Ishikawa (cell line): ENCODE measurements at regions not wholly inside any gene's neighbourhood (a gene's known extent, or its start where the extent isn't known, plus 50 kb on each side); places are given as distances from the start of the nearest gene placed in this dataset.

Experiments used
- CEBPB ChIP-seq: IDR thresholded peaks from 2 replicates; pipeline ENCODE4 v1.6.1; 2012
- CREB1 ChIP-seq: IDR thresholded peaks from 2 replicates; pipeline ENCODE4 v1.6.1; 2012; ENCODE audit warnings: low read depth
- EGR1 ChIP-seq: IDR thresholded peaks from 2 replicates; pipeline ENCODE4 v1.6.1; 2012
- EP300 ChIP-seq: IDR thresholded peaks from 2 replicates; pipeline ENCODE4 v1.6.1; 2012; ENCODE audit warnings: borderline replicate concordance
- FOXM1 ChIP-seq: IDR thresholded peaks from 2 replicates; pipeline ENCODE4 v1.6.1; 2012; ENCODE audit warnings: low read depth, borderline replicate concordance
- MAX ChIP-seq: IDR thresholded peaks from 2 replicates; pipeline ENCODE4 v1.6.1; 2012
- NFIC ChIP-seq: IDR thresholded peaks from 2 replicates; pipeline ENCODE4 v1.6.1; 2012
- RAD21 ChIP-seq: IDR thresholded peaks from 2 replicates; pipeline ENCODE4 v1.6.1; 2012; ENCODE audit warnings: low read depth
- REST ChIP-seq: IDR thresholded peaks from 2 replicates; pipeline ENCODE4 v1.6.1; 2012; ENCODE audit warnings: low read depth, mild to moderate bottlenecking
- TAF1 ChIP-seq: IDR thresholded peaks from 2 replicates; pipeline ENCODE4 v1.6.1; 2012; ENCODE audit warnings: low read depth, mild to moderate bottlenecking
- TCF12 ChIP-seq: IDR thresholded peaks from 2 replicates; pipeline ENCODE4 v1.6.1; 2012; ENCODE audit warnings: low read depth
- TEAD4 ChIP-seq: IDR thresholded peaks from 2 replicates; pipeline ENCODE4 v1.6.1; 2012
- USF1 ChIP-seq: IDR thresholded peaks from 2 replicates; pipeline ENCODE4 v1.6.1; 2012
- YY1 ChIP-seq: IDR thresholded peaks from 2 replicates; pipeline ENCODE4 v1.6.1; 2012; ENCODE audit warnings: low read depth
- ZBTB7A ChIP-seq: IDR thresholded peaks from 2 replicates; pipeline ENCODE4 v1.6.1; 2012; ENCODE audit warnings: low read depth

GRCh38 chr6:133648581-133648980 lies 240.3 kb upstream of the TCF21 start:
- TF ChIP-seq EP300 (no peak), CREB1 (no peak), TCF12 (no peak), FOXM1 (no peak), MAX (no peak), EGR1 (no peak), RAD21 (no peak), TEAD4 (no peak), TAF1 (no peak), CEBPB (no peak), ZBTB7A (no peak)

- TF ChIP-seq YY1 (no peak), USF1 (no peak), EGR1 (no peak), TCF12 (no peak), NFIC (no peak), CREB1 (no peak), TEAD4 (no peak), REST (no peak), FOXM1 (no peak), MAX (no peak), CEBPB (no peak)
These were observed 217.5 kb upstream of the TCF21 start for GRCh38 chr6:133671376-133671775.

GRCh38 chr6:133673056-133673455 lies 215.9 kb upstream of the TCF21 start:
- TF ChIP-seq MAX (no peak), TAF1 (no peak), ZBTB7A (no peak), FOXM1 (no peak), YY1 (no peak), USF1 (no peak)

GRCh38 chr6:133674661-133675060 lies 214.3 kb upstream of the TCF21 start:
- TF ChIP-seq YY1 = no peak
- TF ChIP-seq EP300 = no peak
- no peak for TF ChIP-seq REST
- TF ChIP-seq USF1 = no peak
- no peak for TF ChIP-seq EGR1
- TF ChIP-seq NFIC = no peak
- TF ChIP-seq TEAD4 = no peak
- no peak for TF ChIP-seq TCF12
- TF ChIP-seq CREB1 = no peak
- no peak for TF ChIP-seq MAX
- no peak for TF ChIP-seq ZBTB7A
- TF ChIP-seq CEBPB = no peak
- no peak for TF ChIP-seq FOXM1
- TF ChIP-seq TAF1 = no peak

GRCh38 chr6:133680994-133681393 lies 207.9 kb upstream of the TCF21 start:
- TF ChIP-seq RAD21 = no peak
- TF ChIP-seq ZBTB7A = no peak
- no peak for TF ChIP-seq TCF12
- no peak for TF ChIP-seq MAX
- TF ChIP-seq TEAD4 = no peak
- TF ChIP-seq NFIC = no peak
- TF ChIP-seq TAF1 = no peak
- no peak for TF ChIP-seq EGR1
- TF ChIP-seq CEBPB = no peak
- no peak for TF ChIP-seq FOXM1
- TF ChIP-seq YY1 = no peak
- no peak for TF ChIP-seq CREB1
- no peak for TF ChIP-seq EP300
- TF ChIP-seq USF1 = no peak
- no peak for TF ChIP-seq REST
